Keratinocyte (primary cell): ENCODE measurements at regions not wholly inside any gene's neighbourhood (a gene's known extent, or its start where the extent isn't known, plus 50 kb on each side); places are given as distances from the start of the nearest gene placed in this dataset.

Source experiments
- DNase-seq: peaks from one replicate; pipeline ENCODE4 v3.0.0-alpha.2; 2011; ENCODE audit warnings: low read depth, missing footprints, low spot score
- FAIRE-seq: peaks from 2 replicates; lab custom pipeline; 2011; peaks lifted over from hg19 to GRCh38; lab: Jason Lieb, UNC
- H2AFZ ChIP-seq: 2 replicates; pipeline ENCODE4 v1.6.0; 2012; ENCODE audit warnings: low read length, control low read depth, inconsistent platforms; ENCODE audit not compliant: control insufficient read depth
- H3K27ac ChIP-seq: 2 replicates; pipeline ENCODE4 v1.5.1; 2011; ENCODE audit warnings: low read length; ENCODE audit not compliant: control insufficient read depth, insufficient read depth
- H3K27me3 ChIP-seq: 3 replicates; pipeline ENCODE4 v1.6.0; 2011; ENCODE audit warnings: low read length; ENCODE audit not compliant: control insufficient read depth, insufficient read depth; ENCODE audit errors: extremely low read depth
- H3K36me3 ChIP-seq, 2 experiments: 2 replicates in 1 of 2; 3 replicates in 1 of 2; pipeline ENCODE4 v1.5.1; 2011; ENCODE audit warnings: low read length in 2 of 2, mild to moderate bottlenecking in 1 of 2; ENCODE audit not compliant: control insufficient read depth in 2 of 2, insufficient read depth in 2 of 2; ENCODE audit errors: extremely low read depth in 1 of 2
- H3K4me1 ChIP-seq: 3 replicates; pipeline ENCODE4 v1.5.1; 2011; ENCODE audit warnings: low read length; ENCODE audit not compliant: control insufficient read depth, insufficient read depth; ENCODE audit errors: extremely low read depth
- H3K4me2 ChIP-seq: 3 replicates; pipeline ENCODE4 v1.6.0; 2011; ENCODE audit warnings: low read depth, low read length; ENCODE audit not compliant: control insufficient read depth, insufficient read depth; ENCODE audit errors: extremely low read depth
- H3K4me3 ChIP-seq, 3 experiments: fragments of 200-600 bp in 1 of 3; sonication (generic) in 1 of 3; 2 replicates in 2 of 3; 3 replicates in 1 of 3; pipeline ENCODE4 v1.5.1; 2011 to 2016; ENCODE audit warnings: low read length in 3 of 3, mild to moderate bottlenecking in 3 of 3, control low read depth in 2 of 3, inconsistent platforms in 1 of 3, low read depth in 1 of 3, mixed read lengths in 1 of 3, mixed run types in 1 of 3, moderate library complexity in 1 of 3; ENCODE audit not compliant: control insufficient read depth in 2 of 3, insufficient read depth in 2 of 3; ENCODE audit errors: extremely low read depth in 1 of 3
- H3K79me2 ChIP-seq: 2 replicates; pipeline ENCODE4 v1.6.0; 2012; ENCODE audit warnings: low read length; ENCODE audit not compliant: control insufficient read depth, insufficient read depth
- H3K9ac ChIP-seq: 3 replicates; pipeline ENCODE4 v1.6.0; 2011; ENCODE audit warnings: low read length; ENCODE audit not compliant: control insufficient read depth, insufficient read depth; ENCODE audit errors: extremely low read depth
- H3K9me1 ChIP-seq: 3 replicates; pipeline ENCODE4 v1.6.0; 2011; ENCODE audit warnings: low read length; ENCODE audit not compliant: control insufficient read depth, insufficient read depth; ENCODE audit errors: extremely low read depth
- H3K9me3 ChIP-seq: 2 replicates; pipeline ENCODE4 v1.5.1; 2012; ENCODE audit warnings: low read depth, low read length; ENCODE audit not compliant: control insufficient read depth
- H4K20me1 ChIP-seq: 3 replicates; pipeline ENCODE4 v1.6.0; 2011; ENCODE audit warnings: low read length; ENCODE audit not compliant: control insufficient read depth, insufficient read depth; ENCODE audit errors: extremely low read depth
- EZH2 ChIP-seq: IDR thresholded peaks from one replicate; pipeline ENCODE4 v1.6.1; 2012; ENCODE audit warnings: inconsistent platforms, mild to moderate bottlenecking, low read length, moderate library complexity
- dilution Hi-C: fragments of 300-500 bp; cut with MboI; formaldehyde crosslinking; loops from one replicate; pipeline ENCODE4 v1.7.0; 2020; ENCODE audit warnings: low sequenced_read_pairs; ENCODE audit not compliant: extremely low pct_ligation_motif_present
- TF ChIP-seq, protein P1 (sequence below), 3 experiments: IDR thresholded peaks in 1 of 3; conservative IDR thresholded peaks in 1 of 3; optimal IDR thresholded peaks in 1 of 3; 2 replicates in 2 of 3; 3 replicates in 1 of 3; pipeline versions ENCODE3 to v1.5.1; 2011; ENCODE audit warnings: low read length in 3 of 3, mild to moderate bottlenecking in 3 of 3, moderate library complexity in 2 of 3, control low read depth in 1 of 3, inconsistent platforms in 1 of 3; ENCODE audit not compliant: insufficient read depth in 2 of 3; ENCODE audit errors: extremely low read depth in 1 of 3

GRCh38 chr1:72524021-72524420 is 241.7 kb upstream of the NEGR1 start:
- Histone ChIP-seq H3K4me1 (no peaks in the 10 kb centered on the region), H3K9me3 (no peaks in the 10 kb centered on the region), H3K9ac (no peak overlapping the region), H3K36me3 (no peaks in the 10 kb centered on the region), H3K27me3 (no peaks in the 10 kb centered on the region), H4K20me1 (no peaks in the 10 kb centered on the region), H2AFZ (no peak overlapping the region), H3K4me3 (no peak overlapping the region), H3K4me2 (no peak overlapping the region), H3K27ac (no peak overlapping the region), H3K9me1 (no peaks in the 10 kb centered on the region), H3K79me2 (no peaks in the 10 kb centered on the region)
- no peak for FAIRE-seq
- no peak for DNase-seq
- no peak for TF ChIP-seq EZH2
- TF ChIP-seq, protein P1, sequence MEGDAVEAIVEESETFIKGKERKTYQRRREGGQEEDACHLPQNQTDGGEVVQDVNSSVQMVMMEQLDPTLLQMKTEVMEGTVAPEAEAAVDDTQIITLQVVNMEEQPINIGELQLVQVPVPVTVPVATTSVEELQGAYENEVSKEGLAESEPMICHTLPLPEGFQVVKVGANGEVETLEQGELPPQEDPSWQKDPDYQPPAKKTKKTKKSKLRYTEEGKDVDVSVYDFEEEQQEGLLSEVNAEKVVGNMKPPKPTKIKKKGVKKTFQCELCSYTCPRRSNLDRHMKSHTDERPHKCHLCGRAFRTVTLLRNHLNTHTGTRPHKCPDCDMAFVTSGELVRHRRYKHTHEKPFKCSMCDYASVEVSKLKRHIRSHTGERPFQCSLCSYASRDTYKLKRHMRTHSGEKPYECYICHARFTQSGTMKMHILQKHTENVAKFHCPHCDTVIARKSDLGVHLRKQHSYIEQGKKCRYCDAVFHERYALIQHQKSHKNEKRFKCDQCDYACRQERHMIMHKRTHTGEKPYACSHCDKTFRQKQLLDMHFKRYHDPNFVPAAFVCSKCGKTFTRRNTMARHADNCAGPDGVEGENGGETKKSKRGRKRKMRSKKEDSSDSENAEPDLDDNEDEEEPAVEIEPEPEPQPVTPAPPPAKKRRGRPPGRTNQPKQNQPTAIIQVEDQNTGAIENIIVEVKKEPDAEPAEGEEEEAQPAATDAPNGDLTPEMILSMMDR (optimal IDR thresholded peaks at IDR 0.05 in 1 of 3, IDR thresholded peaks at IDR 0.05 in 1 of 3, conservative IDR thresholded peaks at IDR 0.05 in 1 of 3; ENCODE audit: extremely low read depth in 1 of 3, insufficient read depth in 2 of 3, low read length in 3 of 3) = no peak
- dilution Hi-C loops = no loop called here

- H3K4me2 ChIP-seq = no peak overlapping the region
- H2AFZ ChIP-seq = no peak overlapping the region
- no peak for DNase-seq
- no peak overlapping the region for H3K9ac ChIP-seq
- no peaks in the 10 kb centered on the region for H4K20me1 ChIP-seq
- H3K27ac ChIP-seq = no peak overlapping the region
- H3K9me3 ChIP-seq = no peaks in the 10 kb centered on the region
- H3K4me1 ChIP-seq = no peaks in the 10 kb centered on the region
- dilution Hi-C loops = no loop called here
- FAIRE-seq = no peak
- H3K27me3 ChIP-seq = no peaks in the 10 kb centered on the region
- H3K36me3 ChIP-seq = no peaks in the 10 kb centered on the region
- H3K79me2 ChIP-seq = no peaks in the 10 kb centered on the region
- TF ChIP-seq EZH2 = no peak
- TF ChIP-seq, protein P1 (optimal IDR thresholded peaks at IDR 0.05 in 1 of 3, IDR thresholded peaks at IDR 0.05 in 1 of 3, conservative IDR thresholded peaks at IDR 0.05 in 1 of 3; ENCODE audit: extremely low read depth in 1 of 3, insufficient read depth in 2 of 3, low read length in 3 of 3) = no peak
- H3K4me3 ChIP-seq = no peak overlapping the region
- no peaks in the 10 kb centered on the region for H3K9me1 ChIP-seq
These were observed 239.3 kb upstream of the NEGR1 start for GRCh38 chr1:72521659-72522058.
